CD4-positive, alpha-beta T cell treated with Interleukin-6 for 4 hours (primary cell): ENCODE measurements at regions not wholly inside any gene's neighbourhood (a gene's known extent, or its start where the extent isn't known, plus 50 kb on each side); places are given as distances from the start of the nearest gene placed in this dataset.

Experiments used
- DNase-seq: peaks from one replicate; pipeline ENCODE4 v3.0.0-alpha.2; 2020; ENCODE audit warnings: mixed read lengths

DNA sequence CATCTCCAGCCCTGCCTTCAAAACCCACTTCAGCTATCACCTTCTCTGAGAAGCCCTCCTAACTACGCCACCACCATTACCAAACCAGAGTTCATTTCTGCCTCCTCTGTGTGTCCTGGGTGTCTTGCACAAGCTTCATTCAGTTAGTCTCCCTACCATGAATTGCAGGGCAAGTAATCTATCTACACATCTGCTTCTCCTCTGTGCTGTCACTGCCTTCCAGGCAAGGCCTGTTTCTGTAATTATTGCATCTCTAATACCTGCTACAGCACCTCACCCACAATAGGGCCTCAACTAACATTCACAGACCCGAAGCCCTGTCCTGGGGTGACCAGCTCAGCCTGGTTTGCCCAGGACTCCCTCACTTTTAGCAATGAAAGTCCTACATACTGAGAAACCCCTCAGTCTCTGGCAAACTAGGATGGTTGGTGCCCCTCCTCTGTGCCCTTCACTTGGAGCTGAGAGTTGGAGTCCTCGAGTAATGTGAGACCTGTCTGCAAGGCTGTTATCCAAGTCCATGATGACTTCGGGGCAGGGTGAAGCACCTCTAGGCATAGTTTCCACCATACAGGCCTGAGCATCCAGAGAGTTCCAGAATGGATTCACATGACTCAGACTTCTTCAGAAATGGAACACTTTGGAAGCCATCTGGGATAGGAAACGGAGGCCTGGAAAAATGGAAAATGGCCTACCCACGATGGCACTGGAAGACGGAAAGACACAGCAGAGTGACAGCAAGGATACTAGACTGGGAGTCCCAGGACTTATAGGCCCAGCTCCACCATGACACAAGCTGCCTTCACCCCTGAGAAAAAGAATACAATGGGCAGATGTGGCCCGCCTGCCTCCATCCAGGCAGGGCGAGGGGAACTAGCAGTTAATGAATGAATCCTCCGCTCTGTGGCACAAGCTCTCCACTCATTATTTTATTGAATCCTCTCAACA lies 269.3 kb downstream of the BUD13 start:
- no peak for DNase-seq

DNA sequence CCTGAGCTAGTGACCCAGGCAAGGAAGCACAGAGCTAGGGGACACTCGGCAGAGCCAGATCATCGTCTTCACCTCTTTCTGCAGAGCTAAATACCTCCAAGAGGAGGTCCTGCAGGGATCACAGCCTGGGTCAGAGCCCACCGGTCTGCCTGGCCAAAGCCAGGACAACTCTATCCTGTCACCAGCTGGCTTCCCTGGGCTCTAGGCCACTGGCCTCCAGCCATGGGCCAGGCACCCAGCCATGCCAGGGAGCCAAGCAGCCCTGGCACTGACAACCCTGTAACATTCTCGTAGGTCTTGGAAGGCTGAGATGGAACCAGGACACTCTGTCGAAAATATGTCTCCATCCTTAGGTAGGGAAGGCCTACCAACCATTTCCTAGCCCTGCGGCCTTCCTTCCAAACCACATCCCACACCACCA lies 270.1 kb downstream of the BUD13 start:
- no peak for DNase-seq

DNA sequence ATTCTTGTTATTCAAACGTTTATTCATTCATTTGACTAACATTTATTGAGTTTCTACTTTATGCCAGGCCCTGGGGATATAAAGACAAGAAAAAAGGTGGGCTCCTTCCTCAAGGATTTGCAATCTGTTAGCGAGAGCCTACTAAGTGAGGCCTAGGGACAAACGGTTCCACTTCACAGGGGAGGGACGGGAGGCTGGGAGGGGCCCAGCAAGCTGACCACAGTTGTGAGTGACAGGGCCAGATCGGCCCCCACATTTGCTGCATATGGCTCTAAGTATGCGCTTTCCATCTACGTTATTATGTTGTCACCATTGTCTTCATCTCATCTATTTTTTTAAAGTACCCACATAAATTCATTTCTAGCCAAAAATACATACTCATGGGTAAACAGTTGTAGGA lies 271.1 kb downstream of the BUD13 start:
- no peak for DNase-seq

GRCh38 chr11:116500947-116501602 lies 271.7 kb downstream of the BUD13 start:
- no peak for DNase-seq

- no peak for DNase-seq
These were observed 272.5 kb downstream of the BUD13 start for GRCh38 chr11:116500026-116500946.

DNA sequence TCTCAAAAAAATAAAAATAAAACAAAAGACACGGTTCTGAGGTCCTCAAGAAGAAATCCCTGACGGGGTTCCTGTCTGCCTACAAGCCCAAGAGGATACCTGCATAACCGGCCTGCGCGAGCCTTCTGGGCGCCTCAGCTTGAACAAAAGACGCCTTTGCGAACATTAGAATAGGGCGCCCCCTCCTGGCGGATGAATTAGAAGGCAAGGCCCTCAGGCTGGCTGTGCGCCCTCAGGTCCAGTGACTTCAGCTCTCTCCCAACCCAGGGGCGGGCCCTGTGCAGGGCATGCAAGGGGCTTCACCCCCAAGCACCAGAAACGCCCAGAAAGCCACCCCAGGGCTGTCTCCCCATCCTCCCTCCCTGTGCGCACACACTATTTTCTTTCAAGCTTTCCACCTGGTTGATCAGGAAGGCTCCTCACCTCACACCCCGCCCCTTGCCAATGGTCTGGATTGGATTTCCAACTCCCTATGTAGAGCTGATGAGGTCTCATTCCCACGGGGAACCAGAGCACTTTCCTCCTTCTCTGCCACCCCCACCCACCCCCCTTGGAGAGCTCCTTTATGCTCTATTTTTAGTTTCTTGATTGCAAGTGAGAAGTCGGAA lies 273.3 kb downstream of the BUD13 start:
- DNase-seq, result peak; percentile 16

GRCh38 chr11:116498161-116498560 lies 274.6 kb downstream of the BUD13 start:
- no peak for DNase-seq

- no peak for DNase-seq
These were observed 280.2 kb downstream of the BUD13 start for GRCh38 chr11:116492600-116492999.

GRCh38 chr11:116488836-116489389 lies 283.9 kb downstream of the BUD13 start:
- no peak for DNase-seq

DNA sequence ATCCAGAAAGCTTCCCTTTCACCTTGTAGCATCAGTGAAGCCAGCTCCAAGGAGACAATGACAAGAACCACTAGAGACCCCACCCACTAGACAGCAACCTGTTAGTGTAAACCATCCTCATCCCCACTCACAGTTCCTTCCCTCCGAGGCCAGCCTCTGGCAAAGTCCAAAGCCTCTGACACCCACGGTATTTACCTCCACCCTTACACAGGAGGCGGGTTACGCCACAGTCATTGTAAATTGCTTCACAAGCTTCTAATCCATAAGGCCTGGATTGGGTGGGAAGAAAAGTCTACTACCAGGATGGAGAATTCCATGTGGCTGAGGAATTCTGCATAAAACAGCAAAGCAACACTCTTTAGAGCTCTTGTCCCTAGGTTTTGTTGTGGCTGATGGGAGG lies 287.4 kb downstream of the BUD13 start:
- DNase-seq, result no peak

DNA sequence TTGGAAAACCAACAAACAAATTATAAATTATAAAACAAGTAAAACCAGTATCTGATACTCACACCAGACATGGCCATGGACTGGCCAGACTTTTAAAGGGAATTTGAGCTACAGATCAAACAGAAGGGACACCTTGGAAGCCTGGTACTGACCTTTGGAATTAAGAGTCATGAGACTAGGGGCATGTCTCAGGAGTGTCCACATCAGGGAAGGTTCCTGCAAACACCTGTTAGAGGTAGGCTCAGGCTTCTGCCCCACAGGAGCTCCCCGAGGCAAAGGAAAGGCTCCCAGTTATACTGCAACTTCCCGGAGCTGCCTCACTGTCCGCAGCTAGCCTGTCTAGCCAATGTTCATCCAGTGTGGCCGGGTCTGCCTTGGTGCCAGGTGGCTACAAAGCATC lies 290.1 kb downstream of the BUD13 start:
- DNase-seq, result no peak

- no peak for DNase-seq
These were observed 291.6 kb downstream of the BUD13 start for GRCh38 chr11:116481126-116481675.

- DNase-seq, result no peak
These were observed 293.8 kb downstream of the BUD13 start for GRCh38 chr11:116478669-116479668.

DNA sequence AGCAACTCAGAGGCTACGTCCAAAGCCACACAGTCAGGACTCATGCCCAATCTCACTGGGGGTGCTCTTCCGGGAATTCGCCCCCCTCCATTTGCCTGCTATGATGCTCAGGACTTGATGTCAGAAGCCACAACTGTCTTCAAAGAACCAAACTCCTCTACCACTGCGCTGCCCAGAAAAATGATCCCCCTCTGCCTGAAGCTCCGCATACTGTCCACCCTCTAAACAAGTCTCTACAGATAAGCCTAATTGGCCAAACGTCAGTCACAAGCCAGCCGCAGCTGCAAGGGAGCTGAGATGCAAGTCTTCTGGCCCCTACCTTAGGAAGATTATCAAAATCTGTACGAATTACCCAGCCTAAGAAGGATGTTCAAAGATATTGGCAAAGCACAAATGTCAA lies 294.6 kb downstream of the BUD13 start:
- DNase-seq, result no peak

DNA sequence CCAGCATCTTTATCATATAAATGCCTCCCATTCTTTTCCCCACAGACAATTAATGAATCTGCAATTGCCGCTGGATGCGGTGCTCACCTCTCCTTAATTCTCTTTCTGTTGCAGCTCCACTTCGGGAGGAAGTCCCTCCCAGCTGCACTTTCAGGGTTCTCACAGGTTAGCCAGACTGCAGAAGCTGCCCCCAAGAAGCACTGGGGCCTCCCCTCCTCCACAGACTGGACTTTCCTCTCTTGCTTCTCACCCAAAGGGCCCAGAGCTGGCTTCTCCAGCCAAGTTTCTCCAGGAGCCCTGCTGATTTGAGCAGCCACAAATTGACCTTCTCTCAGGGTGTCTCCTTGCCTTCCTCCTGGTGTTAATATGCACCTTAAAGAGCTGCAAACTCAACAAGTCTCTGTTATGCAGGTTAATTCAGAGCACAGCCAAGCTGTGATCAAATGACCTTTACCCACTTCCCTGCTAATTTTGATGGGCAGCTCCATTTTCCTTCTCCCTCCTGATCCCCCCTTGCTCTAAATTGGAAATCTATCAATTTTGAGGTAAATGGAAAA lies 298.9 kb downstream of the BUD13 start:
- DNase-seq, result no peak

GRCh38 chr11:116473206-116473769 lies 299.5 kb downstream of the BUD13 start:
- no peak for DNase-seq

GRCh38 chr11:116472651-116473050 lies 300.1 kb downstream of the BUD13 start:
- no peak for DNase-seq

DNA sequence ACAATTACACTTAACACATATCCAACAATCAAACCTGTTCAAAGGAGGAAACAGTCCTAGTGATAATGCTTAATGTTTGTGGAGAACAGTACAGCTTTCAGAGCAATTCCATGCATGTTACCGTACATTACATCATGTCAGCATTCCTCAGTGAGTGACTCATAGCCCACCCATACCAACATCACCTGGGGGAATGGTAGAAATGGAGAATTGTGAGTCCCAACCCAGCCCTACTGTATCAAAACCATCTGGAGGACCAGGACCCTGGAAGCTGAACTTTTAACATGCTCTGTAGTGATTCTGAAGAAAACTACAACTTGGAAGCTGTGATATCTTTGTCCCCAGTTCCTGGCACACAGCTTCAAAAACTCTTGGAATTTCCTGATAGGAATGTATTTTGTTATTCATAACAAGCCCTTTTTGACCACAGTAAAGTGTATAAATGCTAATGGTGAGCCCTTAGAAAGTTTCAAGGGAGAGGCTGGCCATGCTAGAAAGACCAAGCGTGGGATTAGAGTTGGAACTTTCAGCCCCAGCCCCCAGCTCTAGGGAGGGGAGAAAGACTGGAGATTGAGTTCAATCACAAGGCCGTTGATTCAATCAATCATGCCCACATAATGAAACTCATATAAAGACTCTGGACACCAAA lies 301.1 kb downstream of the BUD13 start:
- DNase-seq, result no peak

DNA sequence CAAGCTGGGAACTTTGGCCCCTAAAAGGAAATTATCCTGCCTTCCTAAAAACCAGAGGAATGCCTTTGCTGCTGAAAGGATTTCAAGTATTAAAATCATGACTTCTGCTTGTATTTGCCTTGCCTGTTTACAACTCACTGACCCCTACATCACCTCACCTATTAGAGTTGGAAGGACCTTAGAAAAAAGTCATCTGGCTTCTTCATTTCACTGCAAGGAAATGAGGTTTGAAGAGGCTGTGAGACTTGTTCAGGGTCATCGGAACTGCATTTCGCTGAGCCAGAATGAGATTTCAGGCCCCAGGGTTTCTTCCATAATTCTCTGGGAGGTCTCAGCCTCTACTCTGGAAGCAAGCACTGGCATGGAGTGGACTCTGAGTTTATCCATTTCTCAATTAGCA lies 304.1 kb downstream of the BUD13 start:
- no peak for DNase-seq
